T-cell (primary cell): ENCODE measurements at regions not wholly inside any gene's neighbourhood (a gene's known extent, or its start where the extent isn't known, plus 50 kb on each side); places are given as distances from the start of the nearest gene placed in this dataset.
"Not testable (repeated sequence)": the region's sequence is repeated elsewhere in the genome, so short reads cannot be mapped to it uniquely, and the experiment has no call there.

ENCODE experiments used
- ATAC-seq, 4 experiments: fragments of 200-7000 bp in 3 of 4; fragments of 150-1000 bp in 1 of 4; cut with Tn5 transposase; replicated peaks in 1 of 4; 1 replicate in 3 of 4; 2 replicates in 1 of 4; pipeline ENCODE4 v1.10.0; 2021; ENCODE audit warnings: moderate library complexity in 3 of 4, mild to moderate bottlenecking in 2 of 4, moderate number of reproducible peaks in 1 of 4
- CTCF ChIA-PET, 2 donors: fragments of 300-600 bp; sonication (Branson Sonifier 250); formaldehyde crosslinking; loops; one replicate each; lab custom pipeline; 2022; ENCODE audit warnings: antibody characterized with exemption in 2 of 2; lab: Charles Lee
- POLR2A ChIA-PET, 2 donors: fragments of 300-600 bp; sonication (Branson Sonifier 250); formaldehyde crosslinking; loops; one replicate each; lab custom pipeline; 2022; ENCODE audit warnings: antibody characterized with exemption in 2 of 2; lab: Charles Lee
- DNase-seq, 35 experiments: peaks; one replicate each; pipeline versions ENCODE4 v3.0.0 to v3.0.0-alpha.2; 2013 to 2023
- H3K27ac ChIP-seq: one replicate; pipeline ENCODE4 v1.5.1; 2013; ENCODE audit warnings: low read length
- H3K27me3 ChIP-seq, 2 experiments: replicated peaks in 1 of 2; 1 replicate in 1 of 2; 2 replicates in 1 of 2; pipeline versions ENCODE4 v1.6.1 to v1.7.0; 2013; ENCODE audit warnings: low read length in 1 of 2, mixed read lengths in 1 of 2; ENCODE audit not compliant: control insufficient read depth in 2 of 2, insufficient read depth in 2 of 2; ENCODE audit errors: extremely low read depth in 1 of 2
- H3K36me3 ChIP-seq, 2 donors: 1 replicate in 1 of 2; 2 replicates in 1 of 2; pipeline versions ENCODE4 v1.6.1 to v1.7.0; 2013; ENCODE audit warnings: low read length in 1 of 2; ENCODE audit not compliant: control insufficient read depth in 2 of 2, insufficient read depth in 1 of 2; ENCODE audit errors: extremely low read depth in 1 of 2
- H3K4me1 ChIP-seq, 2 experiments: 1 replicate in 1 of 2; 2 replicates in 1 of 2; pipeline versions ENCODE4 v1.6.1 to v1.7.0; 2013; ENCODE audit warnings: low read length in 2 of 2, mixed read lengths in 1 of 2; ENCODE audit not compliant: insufficient read depth in 2 of 2, control insufficient read depth in 1 of 2; ENCODE audit errors: extremely low read depth in 1 of 2
- H3K4me3 ChIP-seq, 2 donors: 1 replicate in 1 of 2; 2 replicates in 1 of 2; pipeline versions ENCODE4 v1.5.1 to v1.7.0; 2013; ENCODE audit warnings: mild to moderate bottlenecking in 2 of 2, low read length in 1 of 2, moderate library complexity in 1 of 2; ENCODE audit not compliant: control insufficient read depth in 1 of 2; ENCODE audit errors: extremely low read depth in 1 of 2
- H3K9me3 ChIP-seq: 2 replicates; pipeline ENCODE4 v1.7.0; 2013
- H3K27ac Mint-ChIP-seq, 2 donors: one replicate each; pipeline ENCODE4 v1.8.0; 2020 to 2021; ENCODE audit warnings: mild to moderate bottlenecking in 2 of 2, mixed read lengths in 2 of 2
- H3K27me3 Mint-ChIP-seq, 2 donors: one replicate each; pipeline ENCODE4 v1.8.0; 2021 to 2022; ENCODE audit warnings: mixed read lengths in 2 of 2
- H3K36me3 Mint-ChIP-seq: one replicate; pipeline ENCODE4 v1.8.0; 2021; ENCODE audit warnings: mixed read lengths
- H3K4me1 Mint-ChIP-seq, 3 donors: one replicate each; pipeline ENCODE4 v1.8.0; 2020 to 2022; ENCODE audit warnings: mixed read lengths in 3 of 3, mild to moderate bottlenecking in 1 of 3
- H3K4me3 Mint-ChIP-seq, 3 donors: one replicate each; pipeline ENCODE4 v1.8.0; 2020 to 2022; ENCODE audit warnings: mild to moderate bottlenecking in 3 of 3, mixed read lengths in 3 of 3, moderate library complexity in 3 of 3
- H3K9me3 Mint-ChIP-seq, 3 donors: one replicate each; pipeline ENCODE4 v1.8.0; 2020 to 2022; ENCODE audit warnings: mixed read lengths in 3 of 3
- WGBS: methylation state at CpG from one replicate; pipeline ENCODE4 v1.1.5; 2013; ENCODE audit warnings: missing lambda C conversion rate; ENCODE audit not compliant: insufficient coverage; 5-methylcytosine and 5-hydroxymethylcytosine counted together

GRCh38 chr2:147008481-147008880, 836.3 kb upstream of the ACVR2A start:
- DNase-seq (no peak), ATAC-seq (no peak)
- H3K27me3 ChIP-seq, result no peaks in the 10 kb centered on the region
- 70% methylated on average over 2 of the region's 2 CpGs for WGBS
- H3K9me3 ChIP-seq, result no peaks in the 10 kb centered on the region
- H3K4me3 Mint-ChIP-seq, result no peak overlapping the region
- H3K27ac Mint-ChIP-seq, result no peak overlapping the region
- no peaks in the 10 kb centered on the region for H3K4me1 Mint-ChIP-seq
- H3K9me3 Mint-ChIP-seq, result no peaks in the 10 kb centered on the region
- no peak overlapping the region for H3K4me3 ChIP-seq
- no peak overlapping the region for H3K27ac ChIP-seq
- CTCF ChIA-PET, result no interaction called here
- H3K36me3 Mint-ChIP-seq, result no peaks in the 10 kb centered on the region
- no peaks in the 10 kb centered on the region for H3K4me1 ChIP-seq
- POLR2A ChIA-PET, result no interaction called here
- H3K36me3 ChIP-seq, result no peaks in the 10 kb centered on the region
- no peaks in the 10 kb centered on the region for H3K27me3 Mint-ChIP-seq

- ChIA-PET CTCF (no interaction called here), POLR2A (no interaction called here)
- H3K9me3 Mint-ChIP-seq, result no peaks in the 10 kb centered on the region
- ATAC-seq, result no peak
- WGBS, result 75% methylated on average over 1 of the region's 2 CpGs
- Histone ChIP-seq H3K9me3 (no peaks in the 10 kb centered on the region), H3K27me3 (no peaks in the 10 kb centered on the region), H3K4me1 (no peaks in the 10 kb centered on the region), H3K36me3 (no peaks in the 10 kb centered on the region), H3K4me3 (no peak overlapping the region), H3K27ac (no peak overlapping the region)
- no peaks in the 10 kb centered on the region for H3K36me3 Mint-ChIP-seq
- no peak for DNase-seq
- H3K27ac Mint-ChIP-seq, result no peak overlapping the region
- no peak overlapping the region for H3K4me3 Mint-ChIP-seq
- no peaks in the 10 kb centered on the region for H3K4me1 Mint-ChIP-seq
- H3K27me3 Mint-ChIP-seq, result no peaks in the 10 kb centered on the region
Measured at GRCh38 chr2:147006736-147007141, 838.1 kb upstream of the ACVR2A start.

- no CpG with 5 or more reads among the region's 2 CpGs for WGBS
- H3K9me3 Mint-ChIP-seq, result peaks cover 0 to 10% (median 0%) of the 10 kb centered on the region in 3 donors
- POLR2A ChIA-PET, result interaction anchor here in 1 of 2 donors (0.6 kb wide), 1 partner anchor 11 kb away, joined by 7 read pairs; no protein-coding TSS in a partner anchor
- Histone ChIP-seq H3K27ac (no peak overlapping the region), H3K36me3 (no peaks in the 10 kb centered on the region), H3K4me1 (no peaks in the 10 kb centered on the region), H3K4me3 (no peak overlapping the region), H3K9me3 (no peaks in the 10 kb centered on the region), H3K27me3 (no peaks in the 10 kb centered on the region)
- no peaks in the 10 kb centered on the region for H3K4me1 Mint-ChIP-seq
- DNase-seq, result no peak
- peaks cover 0 to 4% of the 10 kb centered on the region in 2 donors for H3K27me3 Mint-ChIP-seq
- CTCF ChIA-PET, result no interaction called here
- no peak for ATAC-seq
- no peaks in the 10 kb centered on the region for H3K36me3 Mint-ChIP-seq
- no peak overlapping the region for H3K27ac Mint-ChIP-seq
- H3K4me3 Mint-ChIP-seq, result no peak overlapping the region
Measured at GRCh38 chr2:147003081-147003480, 841.7 kb upstream of the ACVR2A start.

GRCh38 chr2:147002256-147002655, 842.6 kb upstream of the ACVR2A start:
- Mint-ChIP-seq H3K4me3 (no peak overlapping the region), H3K9me3 (peaks cover 0 to 10% (median 0%) of the 10 kb centered on the region in 3 donors), H3K4me1 (no peaks in the 10 kb centered on the region), H3K27me3 (peaks cover 0 to 4% of the 10 kb centered on the region in 2 donors), H3K36me3 (no peaks in the 10 kb centered on the region), H3K27ac (no peak overlapping the region)
- DNase-seq (no peak), ATAC-seq (no peak)
- Histone ChIP-seq H3K4me1 (no peaks in the 10 kb centered on the region), H3K36me3 (no peaks in the 10 kb centered on the region), H3K27me3 (no peaks in the 10 kb centered on the region), H3K4me3 (no peak overlapping the region), H3K9me3 (no peaks in the 10 kb centered on the region), H3K27ac (no peak overlapping the region)
- WGBS, result no CpG with 5 or more reads among the region's 1 CpG
- ChIA-PET CTCF (no interaction called here), POLR2A (no interaction called here)

- H3K4me1 ChIP-seq, result no peaks in the 10 kb centered on the region
- DNase-seq, result no peak
- no peak for ATAC-seq
- Mint-ChIP-seq H3K9me3 (peaks cover 0 to 10% (median 0%) of the 10 kb centered on the region in 3 donors), H3K4me3 (no peak overlapping the region), H3K4me1 (no peaks in the 10 kb centered on the region), H3K27ac (no peak overlapping the region), H3K36me3 (no peaks in the 10 kb centered on the region), H3K27me3 (peaks cover 0 to 4% of the 10 kb centered on the region in 2 donors)
- H3K4me3 ChIP-seq, result no peak overlapping the region
- WGBS, result no CpG with 5 or more reads among the region's 1 CpG
- ChIA-PET CTCF (no interaction called here), POLR2A (no interaction called here)
- H3K27ac ChIP-seq, result no peak overlapping the region
- no peaks in the 10 kb centered on the region for H3K9me3 ChIP-seq
- H3K27me3 ChIP-seq, result no peaks in the 10 kb centered on the region
- H3K36me3 ChIP-seq, result no peaks in the 10 kb centered on the region
Measured at GRCh38 chr2:147001061-147001460, 843.8 kb upstream of the ACVR2A start.

- H3K4me3 Mint-ChIP-seq, result not testable (repeated sequence)
Measured at GRCh38 chr2:147000151-147000550, 844.7 kb upstream of the ACVR2A start.

GRCh38 chr2:146997945-146998344, 846.9 kb upstream of the ACVR2A start:
- H3K4me1 Mint-ChIP-seq, result no peaks in the 10 kb centered on the region
- H3K27ac Mint-ChIP-seq, result no peak overlapping the region
- no peak overlapping the region for H3K4me3 ChIP-seq
- no peak for ATAC-seq
- no peaks in the 10 kb centered on the region for H3K4me1 ChIP-seq
- H3K27me3 Mint-ChIP-seq, result peaks cover 0 to 4% of the 10 kb centered on the region in 2 donors
- H3K36me3 Mint-ChIP-seq, result no peaks in the 10 kb centered on the region
- H3K27me3 ChIP-seq, result no peaks in the 10 kb centered on the region
- no peak overlapping the region for H3K27ac ChIP-seq
- H3K9me3 Mint-ChIP-seq, result peaks cover 0 to 10% (median 0%) of the 10 kb centered on the region in 3 donors
- H3K9me3 ChIP-seq, result no peaks in the 10 kb centered on the region
- no peak overlapping the region for H3K4me3 Mint-ChIP-seq
- no peaks in the 10 kb centered on the region for H3K36me3 ChIP-seq
- CTCF ChIA-PET, result no interaction called here
- POLR2A ChIA-PET, result no interaction called here
- no peak for DNase-seq
- no CpG with 5 or more reads among the region's 2 CpGs for WGBS

More at GRCh38 chr2:147000151-147000550, 844.7 kb upstream of the ACVR2A start:
- peaks cover 0 to 10% (median 0%) of the 10 kb centered on the region in 3 donors for H3K9me3 Mint-ChIP-seq
- H3K27me3 ChIP-seq, CTCF ChIA-PET, H3K27ac ChIP-seq, H3K4me3 ChIP-seq, H3K36me3 Mint-ChIP-seq, H3K27ac Mint-ChIP-seq, H3K36me3 ChIP-seq, ATAC-seq, POLR2A ChIA-PET, DNase-seq, H3K4me1 Mint-ChIP-seq, H3K27me3 Mint-ChIP-seq, H3K4me1 ChIP-seq, H3K9me3 ChIP-seq: not testable (repeated sequence)
- no CpG with 5 or more reads among the region's 2 CpGs for WGBS
